ENCODE measurements at regions not wholly inside any gene's neighbourhood (a gene's known extent, or its start where the extent isn't known, plus 50 kb on each side); places are given as distances from the start of the nearest gene placed in this dataset.
"Not testable (repeated sequence)": the region's sequence is repeated elsewhere in the genome, so short reads cannot be mapped to it uniquely, and the experiment has no call there.

- no peak overlapping the region for H3K4me3 ChIP-seq
- no peaks in the 10 kb centered on the region for H3K27me3 ChIP-seq
- intact Hi-C loops (cut with DNase I; ENCODE audit: low total_unique reads): no loop called here
- no peaks in the 10 kb centered on the region for H3K4me1 ChIP-seq
- no peak for DNase-seq
- no peak for TF ChIP-seq CTCF (IDR thresholded peaks at IDR 0.05)
- no peak overlapping the region for H3K27ac ChIP-seq
- no peaks in the 10 kb centered on the region for H3K36me3 ChIP-seq
- H3K9me3 ChIP-seq: no peaks in the 10 kb centered on the region
Observed at GRCh38 chrX:115909017-115909416, 261.5 kb upstream of the AGTR2 start.

- H3K4me3 ChIP-seq: no peak overlapping the region
- intact Hi-C loops (cut with DNase I; ENCODE audit: low total_unique reads): no loop called here
- H3K36me3 ChIP-seq: no peaks in the 10 kb centered on the region
- no peak for TF ChIP-seq CTCF (IDR thresholded peaks at IDR 0.05)
- no peak for DNase-seq
- no peak overlapping the region for H3K27ac ChIP-seq
- H3K9me3 ChIP-seq: peaks cover 0 to 3% (median 0%) of the 10 kb centered on the region in 3 donors
- H3K27me3 ChIP-seq: no peaks in the 10 kb centered on the region
- no peaks in the 10 kb centered on the region for H3K4me1 ChIP-seq
Observed at GRCh38 chrX:115911967-115912366, 258.6 kb upstream of the AGTR2 start.

GRCh38 chrX:115912372-115912897 lies 258.1 kb upstream of the AGTR2 start:
- no peak for DNase-seq
- no peaks in the 10 kb centered on the region for H3K36me3 ChIP-seq
- TF ChIP-seq CTCF (IDR thresholded peaks at IDR 0.05): no peak
- no peak overlapping the region for H3K4me3 ChIP-seq
- no peaks in the 10 kb centered on the region for H3K4me1 ChIP-seq
- H3K27me3 ChIP-seq: no peaks in the 10 kb centered on the region
- H3K27ac ChIP-seq: no peak overlapping the region
- H3K9me3 ChIP-seq: peaks cover 0 to 3% (median 0%) of the 10 kb centered on the region in 3 donors
- intact Hi-C loops (cut with DNase I; ENCODE audit: low total_unique reads): no loop called here

- no peak for DNase-seq
- H3K36me3 ChIP-seq: no peaks in the 10 kb centered on the region
- H3K4me3 ChIP-seq: no peak overlapping the region
- TF ChIP-seq CTCF (IDR thresholded peaks at IDR 0.05): no peak
- peaks cover 0 to 3% (median 0%) of the 10 kb centered on the region in 3 donors for H3K9me3 ChIP-seq
- no peaks in the 10 kb centered on the region for H3K27me3 ChIP-seq
- intact Hi-C loops (cut with DNase I; ENCODE audit: low total_unique reads): no loop called here
- no peaks in the 10 kb centered on the region for H3K4me1 ChIP-seq
- no peak overlapping the region for H3K27ac ChIP-seq
Observed at GRCh38 chrX:115913575-115913974, 257.0 kb upstream of the AGTR2 start.

GRCh38 chrX:115915625-115916024 lies 254.9 kb upstream of the AGTR2 start:
- H3K27me3 ChIP-seq; H3K27ac ChIP-seq; H3K4me3 ChIP-seq; H3K36me3 ChIP-seq; DNase-seq; H3K9me3 ChIP-seq; H3K4me1 ChIP-seq; intact Hi-C loops (cut with DNase I; ENCODE audit: low total_unique reads): not testable (repeated sequence)

GRCh38 chrX:115929480-115929879 lies 241.1 kb upstream of the AGTR2 start:
- H3K27ac ChIP-seq: no peak overlapping the region

More at GRCh38 chrX:115929480-115929879, 241.1 kb upstream of the AGTR2 start:
- Histone ChIP-seq H3K4me3 (no peak overlapping the region), H3K36me3 (no peaks in the 10 kb centered on the region), H3K27me3 (no peaks in the 10 kb centered on the region), H3K9me3 (peaks cover 0 to 38% (median 14%) of the 10 kb centered on the region in 3 donors), H3K4me1 (no peaks in the 10 kb centered on the region)
- DNase-seq: no peak
- TF ChIP-seq CTCF (IDR thresholded peaks at IDR 0.05): no peak
- intact Hi-C loops (cut with DNase I; ENCODE audit: low total_unique reads): no loop called here
